NOMO-1 treated with DMSO at 0.1 percent for 48 hours (cell line): ENCODE measurements at regions not wholly inside any gene's neighbourhood (a gene's known extent, or its start where the extent isn't known, plus 50 kb on each side); places are given as distances from the start of the nearest gene placed in this dataset.

Source experiments
- DNase-seq: peaks from one replicate; lab custom pipeline; 2025; ENCODE audit not compliant: unreplicated experiment; lab: John Stamatoyannopoulos, UW

GRCh38 chr13:89279374-89279773 is 1608.2 kb downstream of the SLITRK5 start:
- DNase-seq: no peak

GRCh38 chr13:89281331-89281730 is 1610.2 kb downstream of the SLITRK5 start:
- no peak for DNase-seq

- no peak for DNase-seq
Observed at GRCh38 chr13:89282241-89282640, 1611.1 kb downstream of the SLITRK5 start.

GRCh38 chr13:89287381-89287780 is 1616.2 kb downstream of the SLITRK5 start:
- no peak for DNase-seq

GRCh38 chr13:89294115-89294867 is 1623.1 kb downstream of the SLITRK5 start:
- no peak for DNase-seq

- DNase-seq: no peak
Observed at GRCh38 chr13:89307278-89307677, 1636.1 kb downstream of the SLITRK5 start.

GRCh38 chr13:89310943-89311672 is 1639.9 kb downstream of the SLITRK5 start:
- no peak for DNase-seq

GRCh38 chr13:89315287-89315686 is 1644.1 kb downstream of the SLITRK5 start:
- no peak for DNase-seq

- DNase-seq: no peak
Observed at GRCh38 chr13:89322466-89322865, 1651.3 kb downstream of the SLITRK5 start.

- no peak for DNase-seq
Observed at GRCh38 chr13:89324582-89324981, 1653.4 kb downstream of the SLITRK5 start.

- no peak for DNase-seq
Observed at GRCh38 chr13:89343165-89343564, 1672.0 kb downstream of the SLITRK5 start.

GRCh38 chr13:89352384-89352783 is 1681.2 kb downstream of the SLITRK5 start:
- no peak for DNase-seq

GRCh38 chr13:89361909-89362308 is 1690.7 kb downstream of the SLITRK5 start:
- no peak for DNase-seq

GRCh38 chr13:89363144-89363543 is 1692.0 kb downstream of the SLITRK5 start:
- DNase-seq: no peak

GRCh38 chr13:89372193-89372592 is 1701.0 kb downstream of the SLITRK5 start:
- DNase-seq: no peak

- DNase-seq: no peak
Observed at GRCh38 chr13:89375839-89376238, 1704.7 kb downstream of the SLITRK5 start.

- DNase-seq: peak; percentile 8
Observed at GRCh38 chr13:89380101-89380500, 1708.9 kb downstream of the SLITRK5 start.

GRCh38 chr13:89382981-89383380 is 1711.8 kb downstream of the SLITRK5 start:
- no peak for DNase-seq

GRCh38 chr13:89383891-89384290 is 1712.7 kb downstream of the SLITRK5 start:
- no peak for DNase-seq

GRCh38 chr13:89393758-89394304 is 1722.7 kb downstream of the SLITRK5 start:
- no peak for DNase-seq

GRCh38 chr13:89401264-89401675 is 1730.1 kb downstream of the SLITRK5 start:
- DNase-seq: peak; percentile 74

- DNase-seq: no peak
Observed at GRCh38 chr13:89402211-89402610, 1731.0 kb downstream of the SLITRK5 start.
